ENCODE measurements at regions not wholly inside any gene's neighbourhood (a gene's known extent, or its start where the extent isn't known, plus 50 kb on each side); places are given as distances from the start of the nearest gene placed in this dataset.

- no peak for FAIRE-seq
Measured at GRCh38 chr13:85371254-85371653, 428.0 kb downstream of the SLITRK6 start.

DNA sequence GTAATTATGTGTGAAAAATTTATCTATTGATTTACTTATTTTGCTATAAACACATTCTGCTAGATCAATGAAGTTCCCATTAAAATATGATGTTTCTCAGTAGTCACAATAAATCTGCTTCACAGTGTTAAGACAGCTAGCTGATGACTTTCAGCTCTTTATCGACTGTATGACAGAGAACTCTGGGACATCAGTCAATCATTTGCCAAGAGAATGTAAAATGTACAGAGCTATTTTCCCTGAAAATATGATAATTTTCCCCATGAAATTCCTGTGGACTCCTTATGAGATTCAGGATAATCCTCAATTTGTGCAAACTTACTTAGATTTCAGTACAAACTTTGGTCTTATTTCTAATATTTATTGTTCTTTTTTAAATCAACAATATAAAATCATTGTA is 430.5 kb downstream of the SLITRK6 start:
- no peak for FAIRE-seq

DNA sequence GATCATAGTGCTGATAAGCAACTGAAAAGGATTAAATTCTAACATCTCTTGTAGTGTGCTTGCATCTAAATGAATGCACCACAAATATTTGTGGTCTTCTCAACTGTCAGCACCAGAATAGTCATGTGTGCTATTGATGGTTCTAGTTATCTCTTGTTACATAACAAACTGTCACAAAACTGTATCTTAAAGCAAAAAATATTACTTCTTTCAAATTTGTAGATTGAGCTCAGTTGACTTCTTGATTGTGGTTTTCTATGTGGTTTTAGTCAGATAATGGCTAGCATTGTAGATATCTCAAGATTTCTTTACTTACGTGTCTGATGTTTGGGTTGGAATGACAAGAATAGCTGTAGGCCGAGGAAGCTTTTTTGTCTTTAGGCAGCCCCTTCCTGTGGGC is 431.3 kb downstream of the SLITRK6 start:
- no peak for FAIRE-seq

- FAIRE-seq, result no peak
Measured at GRCh38 chr13:85366759-85367417, 432.3 kb downstream of the SLITRK6 start.

DNA sequence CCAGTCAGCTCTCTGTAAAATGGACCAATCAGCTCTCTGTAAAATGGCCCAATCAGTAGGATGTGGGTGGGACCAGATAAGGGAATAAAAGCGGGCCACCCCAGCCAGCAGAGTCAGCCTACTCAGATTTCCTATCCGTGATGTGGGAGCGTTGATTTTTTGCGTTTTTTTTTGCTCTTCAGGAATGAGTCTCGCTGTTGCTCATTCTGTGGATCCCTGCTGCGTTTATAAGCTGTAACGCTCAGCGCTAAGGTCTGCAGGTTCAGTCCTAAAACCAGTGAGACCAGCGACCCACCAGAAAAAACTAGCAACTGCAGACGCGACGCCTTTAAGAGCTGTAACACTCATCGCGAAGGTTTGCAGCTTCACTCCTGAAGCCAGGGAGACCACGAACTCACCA is 435.7 kb downstream of the SLITRK6 start:
- no peak for FAIRE-seq

DNA sequence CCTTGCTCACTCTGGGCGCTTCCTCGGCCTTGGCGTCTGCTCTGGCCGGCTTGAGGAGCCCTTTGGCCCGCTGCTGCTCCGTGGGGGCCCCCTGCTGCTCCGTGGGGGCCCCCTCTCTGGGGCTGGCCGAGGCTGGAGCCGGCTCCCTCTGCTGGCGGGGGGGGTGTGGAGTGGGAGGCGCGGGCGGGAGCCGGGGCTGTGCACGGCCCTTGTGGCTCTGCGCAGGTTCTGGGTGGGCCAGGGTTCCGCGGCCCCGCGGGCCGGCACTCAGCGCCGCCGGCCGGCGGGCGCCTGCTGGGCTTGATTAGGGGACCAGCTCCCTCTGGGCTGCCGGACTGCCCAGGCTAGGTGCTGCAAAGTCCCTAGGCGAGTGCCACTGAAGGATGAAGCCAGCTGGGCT is 436.2 kb downstream of the SLITRK6 start:
- no peak for FAIRE-seq

DNA sequence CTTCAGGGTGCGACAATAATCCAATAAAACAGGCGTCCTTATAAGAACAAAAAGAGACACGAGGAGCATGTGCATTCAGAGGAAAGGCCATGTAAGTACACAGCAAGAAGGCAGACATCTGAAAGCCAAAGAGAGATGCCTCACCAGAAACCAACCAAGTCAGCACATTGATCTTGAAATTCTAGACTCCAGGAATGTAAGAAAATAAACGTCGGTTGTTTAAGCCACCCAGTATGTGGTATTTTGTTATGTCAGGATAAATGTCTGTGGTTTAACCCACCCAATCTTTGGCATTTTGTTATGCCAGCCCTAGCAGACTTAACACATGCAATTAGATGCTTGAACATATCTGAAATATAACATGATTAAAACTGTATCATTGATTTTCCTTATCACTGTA is 452.0 kb downstream of the SLITRK6 start:
- FAIRE-seq, result no peak

- FAIRE-seq, result no peak
Measured at GRCh38 chr13:85334187-85334586, 465.0 kb downstream of the SLITRK6 start.

GRCh38 chr13:85333506-85334020 is 465.7 kb downstream of the SLITRK6 start:
- no peak for FAIRE-seq

- FAIRE-seq, result no peak
Measured at GRCh38 chr13:85332615-85333014, 466.6 kb downstream of the SLITRK6 start.

- FAIRE-seq, result no peak
Measured at GRCh38 chr13:85321734-85322133, 477.5 kb downstream of the SLITRK6 start.

GRCh38 chr13:85317781-85318180 is 481.4 kb downstream of the SLITRK6 start:
- FAIRE-seq, result no peak

DNA sequence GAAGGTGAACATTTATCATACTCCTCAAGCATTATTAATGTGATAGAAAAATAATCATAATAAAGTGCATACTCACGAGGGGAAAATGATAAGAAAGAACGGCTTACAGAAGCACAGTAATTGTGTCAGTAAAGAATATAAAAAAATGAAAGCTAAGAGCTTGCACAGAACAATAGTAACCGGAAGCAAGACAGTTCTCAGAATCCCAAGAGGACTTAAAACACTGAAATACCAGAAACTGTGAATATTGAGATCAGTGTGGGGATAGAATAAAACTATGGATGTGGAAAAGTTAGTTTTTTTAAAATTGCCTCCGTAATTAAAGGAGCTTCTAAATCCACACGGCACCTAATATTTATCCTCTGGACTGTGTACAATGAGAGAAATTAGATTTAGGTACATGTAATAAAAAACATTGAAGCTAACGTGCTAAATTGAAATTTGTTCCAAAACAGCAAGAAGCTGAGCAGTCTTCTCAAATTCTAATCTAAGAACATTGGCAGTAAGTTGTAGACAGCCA is 482.7 kb downstream of the SLITRK6 start:
- FAIRE-seq, result no peak

DNA sequence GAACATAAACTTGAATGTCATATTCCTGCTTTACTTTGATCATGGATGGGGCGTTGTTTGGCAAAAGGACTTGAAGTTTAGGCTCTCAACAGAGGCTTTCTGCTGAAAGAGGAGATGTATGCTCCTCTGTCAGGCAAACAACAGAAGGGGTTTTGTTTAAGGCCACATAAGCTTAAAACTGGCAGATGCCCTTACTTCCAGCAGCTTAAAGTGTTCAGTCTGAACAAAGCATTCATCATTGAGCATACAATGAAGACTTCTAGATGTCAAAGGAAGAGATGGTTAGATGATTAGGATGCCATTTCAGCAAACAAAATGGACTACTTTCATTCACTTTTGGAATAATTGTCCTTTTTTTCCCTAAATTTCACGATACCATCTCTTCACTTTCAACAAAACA is 484.5 kb downstream of the SLITRK6 start:
- FAIRE-seq, result no peak

GRCh38 chr13:85313761-85314503 is 485.3 kb downstream of the SLITRK6 start:
- no peak for FAIRE-seq

GRCh38 chr13:85312071-85312470 is 487.1 kb downstream of the SLITRK6 start:
- FAIRE-seq, result no peak

- no peak for FAIRE-seq
Measured at GRCh38 chr13:85303630-85304029, 495.6 kb downstream of the SLITRK6 start.

DNA sequence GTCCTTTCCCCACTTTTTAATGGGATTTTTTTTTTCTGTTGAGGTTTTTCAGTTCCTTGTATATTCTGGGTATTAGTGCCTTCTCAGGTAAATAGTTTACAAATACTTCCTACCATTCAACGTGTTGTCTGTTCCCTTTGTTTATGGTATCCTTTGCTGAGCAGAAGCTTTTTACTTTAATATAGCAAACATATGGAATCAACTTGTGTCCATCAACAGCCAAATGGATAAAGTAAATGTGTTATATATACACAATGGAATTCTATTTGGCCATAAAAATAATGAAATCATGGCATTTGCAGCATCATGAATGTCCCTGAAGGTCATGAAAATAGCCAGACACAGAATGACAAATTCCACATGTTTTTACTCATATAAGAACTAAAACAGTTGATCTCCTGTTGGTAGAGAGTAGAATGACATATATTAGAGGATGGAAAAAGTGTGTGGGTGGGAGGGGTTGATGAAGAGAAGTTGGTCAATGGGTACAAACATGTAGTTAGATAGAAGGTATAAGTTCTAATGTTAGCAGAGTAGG is 500.8 kb downstream of the SLITRK6 start:
- FAIRE-seq, result no peak

GRCh38 chr13:85288698-85289097 is 510.5 kb downstream of the SLITRK6 start:
- FAIRE-seq, result no peak

- no peak for FAIRE-seq
Measured at GRCh38 chr13:85287528-85287927, 511.7 kb downstream of the SLITRK6 start.

- FAIRE-seq, result no peak
Measured at GRCh38 chr13:85286081-85286480, 513.1 kb downstream of the SLITRK6 start.

DNA sequence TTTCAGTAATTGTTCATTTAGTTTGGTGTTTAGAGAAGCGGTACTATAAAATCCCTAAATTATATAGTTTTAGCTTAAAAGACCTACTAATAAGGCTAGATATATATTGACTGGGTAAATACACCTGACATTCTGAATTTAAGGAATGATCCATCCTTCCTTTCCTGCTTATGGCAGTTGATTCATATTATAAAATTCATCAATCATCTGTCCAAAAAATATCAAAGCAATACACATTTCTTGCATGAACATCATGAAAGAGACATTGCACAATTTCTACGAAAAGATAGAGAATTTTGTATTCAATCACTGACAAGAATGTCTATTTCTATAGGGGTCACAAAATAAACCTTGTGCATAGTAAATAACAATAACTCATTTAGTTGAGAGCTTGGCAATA is 514.9 kb downstream of the SLITRK6 start:
- no peak for FAIRE-seq

- no peak for FAIRE-seq
Measured at GRCh38 chr13:85283408-85283807, 515.8 kb downstream of the SLITRK6 start.

DNA sequence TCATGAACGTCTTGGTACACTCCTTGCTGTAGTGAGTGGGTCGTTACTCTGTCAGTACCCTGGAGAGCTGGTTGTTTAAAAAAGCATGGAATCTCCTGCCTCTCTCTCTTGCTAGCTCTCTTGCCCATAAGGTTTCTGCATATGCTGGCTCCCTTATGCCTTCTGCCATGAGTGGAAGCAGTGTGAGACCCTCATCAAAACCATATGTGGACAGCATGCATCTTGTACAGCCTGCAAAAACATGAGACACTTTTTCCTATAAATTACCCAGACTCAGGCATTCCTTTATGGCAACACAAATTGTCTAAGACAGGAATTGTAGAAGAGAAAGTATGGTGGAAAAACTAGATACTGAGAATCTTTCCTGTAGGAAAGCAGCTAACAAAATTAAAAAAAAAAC is 516.3 kb downstream of the SLITRK6 start:
- no peak for FAIRE-seq
